Activated CD4-positive, alpha-beta T cell treated with anti-CD3 and anti-CD28 coated beads for 4 hours (primary cell): ENCODE measurements at regions not wholly inside any gene's neighbourhood (a gene's known extent, or its start where the extent isn't known, plus 50 kb on each side); places are given as distances from the start of the nearest gene placed in this dataset.

Experiments
- DNase-seq, 2 donors: peaks; one replicate each; pipeline ENCODE4 v3.0.0-alpha.2; 2020

DNA sequence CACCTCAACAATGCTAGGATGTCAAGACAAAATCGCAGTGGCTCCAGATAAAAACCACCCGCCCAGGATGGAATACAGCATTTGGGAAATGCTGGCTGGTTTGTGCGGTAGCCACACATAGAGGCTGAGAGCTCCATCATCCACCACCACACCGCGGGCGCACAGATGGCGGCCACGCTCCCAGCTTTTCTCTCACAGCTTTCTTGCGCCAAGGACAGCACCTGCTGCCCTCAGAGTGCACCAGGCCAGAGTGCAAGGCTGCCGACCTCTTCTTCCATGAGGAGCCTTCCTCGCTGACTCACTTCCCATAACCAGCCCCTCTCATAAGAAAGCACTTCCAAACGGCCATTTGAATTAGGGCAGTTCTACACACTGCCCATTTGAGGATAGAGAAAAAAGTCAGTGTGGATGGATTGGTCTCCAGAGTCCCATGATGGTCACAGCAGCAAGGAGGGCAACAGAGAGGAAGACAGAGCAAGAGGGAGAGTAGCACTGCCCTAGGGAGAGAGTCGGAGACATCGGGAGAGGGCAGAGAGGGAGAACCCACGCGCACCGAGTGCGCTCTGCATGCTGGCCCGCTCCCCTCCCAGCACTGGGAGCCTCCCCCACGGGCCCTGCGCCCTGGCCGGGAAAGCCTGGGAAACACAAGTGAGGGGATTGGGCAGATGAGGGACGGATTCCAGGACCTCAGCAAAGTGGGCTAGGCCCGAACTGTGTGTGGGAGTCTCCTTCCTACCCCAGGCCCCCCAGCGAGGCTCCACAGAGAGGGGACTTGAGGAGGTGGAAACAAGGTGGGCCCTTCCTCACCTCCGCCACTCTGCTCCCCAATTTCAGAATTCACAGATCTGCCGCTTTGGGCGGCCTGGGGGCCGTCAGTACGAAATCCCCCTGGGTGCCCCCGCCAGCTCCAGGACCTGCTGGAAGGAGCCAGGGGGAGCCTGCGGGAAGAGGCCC lies 156.9 kb downstream of the USP12 start:
- DNase-seq, result no peak

DNA sequence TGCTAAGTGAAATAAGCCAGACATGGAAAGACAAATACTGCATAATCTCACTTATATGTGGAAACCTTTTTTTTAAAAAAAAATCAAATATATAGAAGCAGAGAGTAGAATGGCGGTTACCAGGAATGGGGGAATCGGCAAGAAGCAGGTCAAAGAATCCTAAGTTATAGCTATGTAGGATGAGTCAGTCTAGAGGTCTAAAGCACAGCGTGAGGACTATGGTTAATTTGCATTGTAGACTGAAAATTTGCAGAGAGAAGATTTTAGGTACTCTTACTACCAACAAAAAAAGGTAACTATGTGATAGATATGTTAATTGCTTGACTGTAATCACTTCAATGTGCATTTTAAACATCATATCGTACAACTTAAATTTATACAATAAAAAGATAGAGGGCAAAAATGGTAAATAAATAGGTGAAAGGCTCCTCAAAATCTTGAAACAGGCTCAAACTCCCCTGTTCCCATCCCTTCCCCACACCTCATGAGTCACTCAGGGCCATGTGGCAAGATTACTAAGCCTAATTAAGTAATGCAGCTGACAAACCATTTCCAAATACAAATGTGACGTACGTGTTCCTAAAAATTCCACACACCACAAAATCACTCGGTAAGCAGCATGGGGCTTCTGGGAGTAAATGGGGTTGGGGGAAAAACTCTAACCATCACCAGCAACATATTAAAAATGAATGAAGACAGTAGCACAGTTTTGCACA lies 159.0 kb downstream of the USP12 start:
- no peak for DNase-seq

DNA sequence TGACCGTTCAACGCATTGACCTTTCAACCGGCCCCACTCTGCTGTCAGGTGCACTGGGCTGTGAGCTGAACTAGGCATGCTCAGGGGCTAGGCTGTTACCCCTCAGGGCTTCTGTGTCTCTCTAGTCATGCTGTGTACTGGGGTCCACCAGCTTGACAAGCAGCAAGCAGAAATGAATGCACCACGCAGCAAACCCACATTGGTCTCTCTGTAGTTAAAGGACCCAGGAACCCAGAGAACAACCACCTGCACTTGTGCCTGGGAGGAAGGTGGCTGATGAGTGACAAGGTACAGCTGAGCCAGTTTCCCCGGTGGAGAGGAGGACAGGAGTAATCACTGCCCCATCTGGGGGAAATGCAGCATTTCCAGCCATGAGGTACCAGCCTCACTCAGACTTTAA lies 159.9 kb downstream of the USP12 start:
- DNase-seq, result no peak

DNA sequence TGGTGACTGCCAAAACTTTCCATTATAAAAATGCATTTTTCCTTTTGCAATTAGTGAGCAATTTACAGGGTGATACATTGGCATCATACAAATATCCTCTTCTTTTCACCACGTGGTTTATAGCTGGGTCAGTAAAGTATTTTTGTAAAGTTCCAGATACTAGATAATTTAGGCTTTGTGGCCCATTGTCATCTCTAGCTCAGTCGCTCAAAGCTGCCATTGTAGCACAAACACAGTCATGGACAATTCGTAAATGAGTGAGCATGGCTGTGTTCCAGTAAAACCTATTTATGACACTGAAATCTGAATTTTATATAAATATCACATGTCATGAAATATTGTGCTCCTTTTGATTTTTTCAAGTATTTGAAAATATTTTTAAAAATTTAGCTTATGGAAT lies 162.9 kb downstream of the USP12 start:
- DNase-seq, result no peak

DNA sequence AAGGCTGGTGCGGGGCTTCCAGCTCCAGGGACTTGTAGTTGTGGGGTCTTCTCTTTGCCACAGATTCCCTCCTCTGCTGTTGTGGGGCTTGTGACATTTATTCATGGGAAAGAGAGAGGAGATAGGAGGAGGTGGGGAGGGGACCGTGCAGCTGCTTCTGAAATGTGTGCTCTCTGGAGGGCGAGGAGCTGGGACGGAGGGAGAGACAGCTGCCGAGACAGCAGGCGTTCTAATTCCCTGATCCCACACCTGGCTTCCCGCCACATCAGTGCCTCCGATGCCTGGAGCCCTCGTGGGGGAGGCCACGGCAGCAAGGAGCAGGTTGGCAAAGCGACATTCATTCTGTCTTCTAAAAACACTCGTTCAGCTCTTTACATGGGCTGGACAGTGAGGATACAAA lies 164.4 kb downstream of the USP12 start:
- DNase-seq, result no peak

GRCh38 chr13:27006519-27007161 lies 165.0 kb downstream of the USP12 start:
- DNase-seq, result no peak

DNA sequence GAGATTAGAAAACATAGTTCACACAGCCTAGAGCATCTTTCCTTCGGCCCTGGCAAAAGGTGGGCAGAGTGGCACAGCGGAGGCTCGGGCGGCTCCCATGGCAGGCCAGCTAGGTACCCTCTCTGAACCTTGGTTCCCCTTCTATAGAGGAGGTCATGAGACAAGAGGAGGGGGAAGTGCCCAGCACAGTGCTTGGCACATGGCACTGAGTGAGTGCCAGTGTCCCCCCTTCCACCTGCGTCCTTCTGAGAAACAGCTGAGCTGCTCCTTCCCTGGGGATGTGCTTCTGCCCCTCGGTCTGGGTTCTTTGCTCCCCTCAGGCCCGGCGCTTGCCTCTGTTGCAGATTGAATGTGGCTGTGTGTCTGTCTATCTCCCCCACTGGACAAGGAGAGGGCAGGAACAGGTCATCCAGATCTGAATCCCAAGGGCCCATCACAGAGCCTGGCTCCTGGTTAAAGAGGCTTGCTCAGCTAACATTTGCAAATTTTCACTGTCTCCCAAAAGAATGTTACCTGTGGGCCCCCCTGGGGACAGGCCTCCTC lies 165.6 kb downstream of the USP12 start:
- no peak for DNase-seq

DNA sequence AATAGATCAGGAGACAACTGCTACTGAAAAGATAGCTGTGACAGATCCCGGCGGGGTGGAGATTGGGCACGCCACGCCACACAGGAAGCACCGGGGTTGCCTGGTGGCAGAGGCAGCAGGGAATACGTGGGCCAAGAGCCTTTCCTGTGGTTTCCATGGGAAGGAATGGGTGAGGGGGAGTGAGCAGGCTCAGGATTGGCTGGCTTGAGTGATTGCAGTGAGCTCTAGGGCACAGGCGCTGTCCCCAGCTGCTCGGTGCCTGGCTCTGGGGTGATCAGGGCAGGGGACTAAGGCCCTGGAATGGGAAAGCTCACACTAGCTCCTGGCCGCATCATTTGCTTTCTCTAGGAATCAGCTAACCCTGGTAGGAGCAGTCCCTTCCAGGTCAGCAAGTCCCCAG lies 166.1 kb downstream of the USP12 start:
- DNase-seq, result no peak

DNA sequence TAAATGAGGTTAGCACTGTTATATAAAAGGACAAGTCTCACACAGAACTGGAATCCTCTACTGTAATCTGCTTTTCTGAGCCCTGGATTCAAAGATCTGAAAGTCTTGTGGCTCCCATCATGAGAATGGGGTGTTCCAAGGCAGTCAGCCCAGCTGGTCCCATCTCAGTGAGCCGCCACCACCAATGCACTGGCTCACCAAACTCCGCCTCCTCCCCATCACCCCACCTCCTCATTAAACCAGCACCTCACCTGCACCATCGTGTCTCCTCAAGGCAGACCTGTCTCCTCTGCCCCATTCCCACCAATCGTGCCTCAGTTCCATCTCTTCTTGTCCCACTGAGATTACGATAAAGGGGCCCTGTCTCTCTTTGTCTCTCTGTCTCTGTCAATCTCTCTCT lies 166.7 kb downstream of the USP12 start:
- DNase-seq, result no peak

DNA sequence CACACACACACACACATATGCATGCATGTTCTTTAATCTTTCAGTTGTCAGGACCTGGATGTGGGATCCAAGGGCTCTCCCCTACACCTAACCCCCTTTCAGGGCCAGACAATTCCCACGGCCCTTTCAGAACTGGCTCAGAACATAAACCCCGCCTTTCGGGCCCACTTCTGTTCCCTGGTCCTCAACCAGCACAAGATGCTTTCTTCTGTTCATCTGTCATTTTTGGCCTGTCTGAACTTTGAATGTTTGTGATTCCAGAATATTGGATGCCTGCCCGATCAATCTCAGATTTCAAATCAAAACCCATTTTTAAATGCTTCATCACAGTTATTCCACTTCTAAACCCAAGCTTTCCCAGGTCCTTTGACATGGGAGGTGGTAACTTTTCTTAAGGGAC lies 167.3 kb downstream of the USP12 start:
- no peak for DNase-seq

GRCh38 chr13:27001705-27002104 lies 169.9 kb downstream of the USP12 start:
- no peak for DNase-seq

- DNase-seq, result no peak
Measured at GRCh38 chr13:27000686-27001085, 170.9 kb downstream of the USP12 start.

DNA sequence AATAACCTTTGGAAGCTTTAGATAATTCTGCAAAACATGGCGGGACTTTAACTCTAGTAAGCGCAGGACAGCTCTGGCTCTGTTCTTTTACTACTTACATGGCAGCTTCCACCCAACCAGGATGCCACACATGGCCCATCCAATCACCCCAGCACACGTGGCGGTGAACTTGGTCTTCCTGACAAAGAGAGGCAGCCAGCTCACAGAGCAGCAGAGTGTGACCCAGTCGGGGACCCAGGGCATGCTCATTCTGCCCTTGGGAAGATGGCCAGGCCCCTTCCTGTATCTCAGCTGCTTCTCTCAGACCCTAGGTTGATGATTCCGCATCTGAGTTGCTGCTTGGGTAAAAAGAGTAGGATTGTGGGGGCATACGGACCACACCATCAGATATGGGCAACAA lies 172.1 kb downstream of the USP12 start:
- DNase-seq, result no peak

DNA sequence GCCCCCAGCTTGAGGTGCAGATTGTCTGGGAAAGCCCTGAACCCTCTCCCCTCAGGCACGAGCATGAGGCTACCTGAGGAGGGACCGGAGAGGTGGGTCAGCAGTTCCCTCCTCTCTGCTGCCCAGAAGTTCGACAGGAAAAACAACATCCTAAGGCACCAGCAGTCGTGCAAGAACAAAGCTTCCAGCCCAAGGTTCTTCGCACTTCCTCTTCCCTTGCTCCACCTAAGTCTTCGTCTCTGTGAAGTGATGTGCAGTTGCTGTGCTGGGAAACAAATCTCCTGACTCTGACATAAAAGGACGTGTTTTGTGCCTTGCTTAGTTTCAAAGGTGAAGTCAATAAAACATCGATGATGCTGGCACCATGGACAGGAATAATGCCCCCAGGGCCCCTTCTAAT lies 173.3 kb downstream of the USP12 start:
- no peak for DNase-seq

GRCh38 chr13:26996965-26997752 lies 174.5 kb downstream of the USP12 start:
- DNase-seq, result no peak

DNA sequence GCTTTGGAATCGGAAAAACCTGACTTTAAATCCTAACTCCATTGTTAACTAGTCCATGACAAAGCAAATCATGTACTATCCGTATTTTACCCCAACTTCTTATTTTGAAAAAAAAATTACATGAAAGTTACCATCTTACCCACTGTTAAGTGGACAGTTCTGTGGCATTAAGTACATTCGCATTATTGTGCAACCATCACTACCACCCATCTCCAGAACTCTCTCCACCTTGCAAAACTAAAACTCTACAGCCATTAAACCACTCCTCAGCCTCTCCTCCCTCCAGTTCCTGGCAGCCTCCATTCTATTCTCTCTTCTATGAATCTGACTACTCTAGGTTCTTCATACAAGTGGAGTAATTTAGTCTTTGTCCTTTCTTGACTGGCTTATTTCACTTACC lies 176.5 kb downstream of the USP12 start:
- no peak for DNase-seq

DNA sequence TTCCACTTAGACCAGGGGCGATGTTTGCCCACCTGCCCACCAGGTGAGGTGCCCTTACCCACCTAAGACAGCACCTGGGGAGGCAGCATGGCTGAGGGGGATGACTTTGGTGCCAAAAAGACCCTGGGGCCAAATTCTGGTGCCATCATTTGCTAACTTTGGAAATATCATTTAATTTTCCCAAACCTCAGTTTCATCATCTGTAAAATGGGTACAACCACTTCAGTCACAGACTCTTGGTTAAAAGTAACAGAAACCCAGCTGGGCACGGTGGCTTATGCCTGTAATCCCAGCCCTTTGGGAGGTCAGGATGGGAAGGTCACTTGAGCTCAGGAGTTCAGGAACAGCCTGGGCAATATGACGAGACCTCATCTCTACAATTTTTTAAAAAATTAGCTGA lies 177.8 kb downstream of the USP12 start:
- no peak for DNase-seq

DNA sequence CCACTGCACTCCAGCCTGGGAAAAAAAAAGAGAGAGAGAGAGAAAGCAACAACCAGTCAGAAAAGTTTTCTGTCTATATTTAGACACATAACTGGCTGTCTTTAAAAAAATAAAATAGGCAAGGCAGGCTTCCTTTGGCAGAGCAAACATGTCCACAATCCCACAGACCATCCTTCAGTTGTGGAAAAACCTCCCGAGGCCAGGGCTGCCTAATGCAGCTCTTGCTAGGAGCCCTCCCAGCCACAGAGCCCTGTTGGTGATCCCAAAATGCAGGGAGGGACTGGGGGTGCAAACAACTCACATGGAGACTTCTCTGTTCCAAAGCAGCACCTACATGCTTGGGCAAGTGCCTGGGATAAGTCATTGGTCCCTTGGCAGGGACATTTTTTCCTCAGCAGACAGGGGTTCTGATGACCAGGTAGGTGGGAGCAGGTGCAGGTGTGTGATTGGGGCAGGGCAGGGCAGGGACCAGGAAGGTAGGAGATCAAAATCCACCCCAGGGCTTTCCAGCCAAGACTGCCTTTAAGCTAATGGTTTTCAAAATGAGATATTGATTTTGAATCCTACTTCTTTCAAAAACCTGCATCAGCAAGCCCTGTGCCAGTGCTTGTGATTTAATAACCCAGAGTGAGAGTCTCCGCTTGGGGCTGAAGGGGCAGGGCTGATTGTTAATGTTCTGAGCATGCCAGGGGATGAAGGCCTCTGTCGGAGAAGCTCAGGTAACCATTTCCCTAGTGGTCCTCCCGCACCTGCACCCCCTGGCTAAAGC lies 178.5 kb downstream of the USP12 start:
- no peak for DNase-seq

DNA sequence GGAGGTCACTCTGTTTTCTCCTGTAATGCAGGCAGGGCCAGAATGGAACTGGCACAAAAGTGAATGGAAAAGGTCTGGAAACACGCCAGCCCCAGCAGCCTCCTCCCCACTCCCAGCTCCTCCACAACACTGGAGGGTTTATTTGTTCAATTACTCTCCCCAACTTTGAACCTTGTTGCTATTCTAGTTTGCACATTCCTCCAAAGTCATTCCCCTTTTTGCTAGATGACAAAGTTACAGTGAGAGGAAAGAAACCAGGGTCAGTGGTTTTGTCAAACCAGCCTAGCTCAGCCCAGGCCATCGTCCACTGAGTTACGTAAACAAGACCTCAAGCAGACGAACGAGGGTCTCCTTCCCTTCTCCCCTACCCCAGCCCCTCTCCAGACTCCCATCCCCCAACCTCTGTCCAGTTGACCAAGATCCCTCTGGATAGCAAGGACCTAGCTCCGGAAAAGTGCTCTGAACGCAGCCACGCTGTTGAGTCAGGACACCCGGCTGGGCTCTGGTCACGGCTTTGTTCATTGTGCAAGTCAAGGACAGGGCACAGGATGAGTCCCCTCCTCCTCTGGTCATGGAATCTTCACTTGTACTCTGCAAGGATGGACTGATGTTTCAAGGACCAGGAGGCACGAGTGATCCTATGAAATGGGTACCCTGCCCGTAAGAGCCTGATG lies 180.0 kb downstream of the USP12 start:
- DNase-seq, result no peak

DNA sequence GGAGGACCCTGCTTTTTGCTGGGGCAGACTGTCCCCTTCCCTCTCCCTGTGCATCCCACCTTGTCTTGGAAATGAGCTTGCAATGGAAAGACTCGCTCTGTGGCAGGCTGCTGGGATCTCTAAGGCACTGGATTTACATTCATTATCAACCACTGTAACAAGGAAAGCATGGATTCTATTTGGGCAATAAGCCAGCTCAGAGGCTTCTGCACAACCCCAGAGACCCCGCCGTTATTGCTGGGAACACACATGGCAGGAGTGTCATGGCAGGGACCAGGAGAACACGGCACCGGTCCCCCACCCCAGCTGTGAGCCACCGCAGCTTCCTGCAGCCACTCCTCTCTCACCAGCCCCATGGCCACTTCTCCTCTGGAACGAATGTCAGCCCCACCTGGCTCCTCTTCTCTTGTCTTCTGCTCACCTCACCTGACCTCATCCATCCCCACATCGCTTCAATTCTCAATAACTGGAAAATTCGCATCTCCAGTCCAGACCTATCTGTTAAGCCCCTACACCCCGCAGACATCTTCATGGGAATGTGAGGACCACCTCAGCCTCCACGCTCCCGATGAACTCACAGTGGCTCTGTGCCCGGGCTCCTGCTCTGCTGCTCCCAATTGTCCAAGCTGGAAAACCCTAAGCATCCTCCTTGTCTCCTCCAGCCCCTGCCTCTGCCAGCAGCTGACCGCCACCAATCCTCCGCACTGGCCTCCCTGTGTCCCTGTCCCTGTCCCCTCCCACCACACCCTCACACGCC lies 181.5 kb downstream of the USP12 start:
- no peak for DNase-seq
